Mucosa of descending colon (tissue), 3 donors: ENCODE measurements at regions not wholly inside any gene's neighbourhood (a gene's known extent, or its start where the extent isn't known, plus 50 kb on each side); places are given as distances from the start of the nearest gene placed in this dataset.

ENCODE experiments used
- ATAC-seq: fragments of 200-7000 bp; cut with Tn5 transposase; one replicate; pipeline ENCODE4 v1.9.1; 2020; ENCODE audit warnings: mild to moderate bottlenecking, moderate library complexity
- DNase-seq, 3 donors: peaks; one replicate each; pipeline ENCODE4 v3.0.0-alpha.2; 2020
- H3K36me3 ChIP-seq: fragments of 200-600 bp; one replicate; pipeline ENCODE4 v1.8.0; 2021; ENCODE audit warnings: low read depth, mild to moderate bottlenecking
- H3K4me1 ChIP-seq: fragments of 200-600 bp; one replicate; pipeline ENCODE4 v1.8.0; 2021; ENCODE audit warnings: low read depth, mild to moderate bottlenecking
- H3K4me3 ChIP-seq: fragments of 200-600 bp; one replicate; pipeline ENCODE4 v1.8.0; 2021; ENCODE audit warnings: mild to moderate bottlenecking
- H3K9me3 ChIP-seq: fragments of 200-600 bp; one replicate; pipeline ENCODE4 v1.8.0; 2021; ENCODE audit warnings: mild to moderate bottlenecking
- CTCF ChIP-seq: fragments of 200-600 bp; IDR thresholded peaks from one replicate; pipeline ENCODE4 v1.8.0; 2022; ENCODE audit warnings: antibody characterized with exemption, mild to moderate bottlenecking
- intact Hi-C, 2 donors: fragments of 100-400 bp; cut with DNase I in 1 of 2; cut with micrococcal nuclease in 1 of 2; formaldehyde crosslinking; loops; one replicate each; pipeline versions ENCODE4 v1.11.0 to v1.11.1; 2022; cut with DNase I, micrococcal nuclease
- donor health status: DM: no; HTN: no; CAD: no; lungs with moderate emphysema.
- donor health status: DM: no; HTN: no; CAD: no.
- donor health status: DM: no; HTN: yes; CAD: no.

- intact Hi-C loops, result no loop called here
- Histone ChIP-seq H3K36me3 (no peaks in the 10 kb centered on the region), H3K4me3 (no peak overlapping the region), H3K4me1 (no peaks in the 10 kb centered on the region), H3K9me3 (no peaks in the 10 kb centered on the region)
- ATAC-seq (peak; percentile 53), DNase-seq (peak in 1 of 3 donors; percentile 9)
- TF ChIP-seq CTCF, result no peak
Measured at GRCh38 chr5:83844449-83845068, 123.9 kb upstream of the HAPLN1 start.

- peak in 1 of 3 donors; percentile 9 for DNase-seq
- intact Hi-C loops, result no loop called here
- no peak for TF ChIP-seq CTCF
- no peak overlapping the region for H3K4me3 ChIP-seq
- H3K9me3 ChIP-seq, result no peaks in the 10 kb centered on the region
- H3K36me3 ChIP-seq, result no peaks in the 10 kb centered on the region
- peak; percentile 82 for ATAC-seq
- no peaks in the 10 kb centered on the region for H3K4me1 ChIP-seq
Measured at GRCh38 chr5:83839788-83840187, 119.1 kb upstream of the HAPLN1 start.

- intact Hi-C loops, result no loop called here
Measured at GRCh38 chr5:83839256-83839655, 118.6 kb upstream of the HAPLN1 start.

GRCh38 chr5:83837265-83837907 lies 116.7 kb upstream of the HAPLN1 start:
- Histone ChIP-seq H3K4me3 (no peak overlapping the region), H3K4me1 (no peaks in the 10 kb centered on the region), H3K36me3 (no peaks in the 10 kb centered on the region), H3K9me3 (no peaks in the 10 kb centered on the region)
- ATAC-seq (no peak), DNase-seq (no peak)
- no peak for TF ChIP-seq CTCF
- intact Hi-C loops, result no loop called here

More at GRCh38 chr5:83839256-83839655, 118.6 kb upstream of the HAPLN1 start:
- TF ChIP-seq CTCF, result no peak
- no peaks in the 10 kb centered on the region for H3K36me3 ChIP-seq
- H3K4me1 ChIP-seq, result no peaks in the 10 kb centered on the region
- H3K9me3 ChIP-seq, result no peaks in the 10 kb centered on the region
- H3K4me3 ChIP-seq, result no peak overlapping the region
- DNase-seq (no peak), ATAC-seq (peak; percentile 60)

GRCh38 chr5:83834306-83834705 lies 113.7 kb upstream of the HAPLN1 start:
- intact Hi-C loops, result no loop called here
- Histone ChIP-seq H3K4me3 (no peak overlapping the region), H3K4me1 (no peaks in the 10 kb centered on the region), H3K9me3 (no peaks in the 10 kb centered on the region), H3K36me3 (no peaks in the 10 kb centered on the region)
- DNase-seq, result no peak
- ATAC-seq, result no peak
- no peak for TF ChIP-seq CTCF
